ENCODE measurements at regions not wholly inside any gene's neighbourhood (a gene's known extent, or its start where the extent isn't known, plus 50 kb on each side); places are given as distances from the start of the nearest gene placed in this dataset.

DNA sequence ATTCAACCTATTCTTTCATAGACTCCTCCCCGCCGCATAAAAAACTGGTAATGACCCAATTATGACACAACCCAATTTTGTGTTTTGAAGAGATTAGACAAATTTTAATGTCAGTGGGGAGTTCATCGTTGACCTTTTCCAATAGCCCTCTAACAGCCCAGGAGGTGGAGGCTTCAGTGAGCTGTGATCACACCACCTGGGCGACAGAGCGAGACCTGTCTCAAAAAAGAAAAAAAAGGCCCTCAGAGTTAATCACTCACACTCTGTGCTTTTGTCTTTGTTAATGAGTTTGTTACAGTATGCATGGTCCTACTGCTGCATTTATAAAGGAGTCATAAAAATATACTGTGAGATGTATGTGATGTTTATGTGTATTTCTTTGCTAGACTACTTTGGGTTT, 510.6 kb downstream of the CPS1 start:
- no peak for DNase-seq (ENCODE audit: low spot score)

DNA sequence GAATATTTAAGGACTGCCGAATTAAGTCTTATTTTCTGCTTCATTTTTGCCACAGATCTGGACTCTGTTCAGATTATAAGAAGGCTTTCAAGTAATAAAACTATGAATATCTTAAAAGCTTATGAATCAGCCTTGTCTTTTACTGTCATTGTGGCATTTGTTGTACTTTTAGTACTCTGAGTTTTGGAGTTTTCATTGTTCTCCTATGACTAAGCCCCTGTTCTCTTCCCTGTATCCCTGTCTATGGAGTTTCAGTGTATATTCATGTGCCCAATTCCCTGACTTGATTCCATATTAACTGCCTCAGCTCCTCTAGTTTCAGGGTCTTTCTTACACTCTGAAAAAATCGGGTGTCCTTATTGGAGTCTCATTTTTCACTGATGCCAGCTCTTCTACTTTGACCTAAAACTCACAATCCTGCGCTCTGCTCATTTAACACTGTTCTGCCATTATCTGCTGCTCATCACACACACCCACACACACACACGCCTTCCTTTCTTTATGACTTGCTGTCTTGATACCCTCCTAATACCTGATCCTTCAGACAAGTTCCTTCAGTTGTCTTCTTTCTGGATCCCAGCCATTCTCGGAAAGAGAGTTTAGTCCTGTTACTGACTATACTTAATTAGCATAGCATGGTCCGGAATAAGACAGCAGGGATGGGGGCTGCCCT, 511.8 kb downstream of the CPS1 start:
- DNase-seq (ENCODE audit: low spot score), result no peak

DNA sequence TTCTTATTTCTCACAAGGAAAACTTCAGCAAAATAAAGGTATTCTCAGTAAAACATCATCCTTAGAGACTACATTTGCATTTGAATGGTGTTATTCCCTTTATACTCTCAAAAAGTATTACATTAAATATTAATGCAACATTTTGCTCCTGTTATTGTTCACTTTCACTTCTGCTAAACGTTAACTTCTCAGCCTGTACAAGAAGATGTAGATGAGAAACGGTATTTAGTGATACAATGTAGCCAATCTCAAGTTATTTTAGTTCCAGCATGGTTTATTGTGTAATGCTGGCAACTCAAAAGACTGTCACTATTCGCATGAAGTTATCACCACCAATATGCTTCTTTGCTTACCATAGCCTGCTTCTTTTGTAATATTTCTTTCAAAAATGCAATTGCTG, 514.1 kb downstream of the CPS1 start:
- no peak for DNase-seq (ENCODE audit: low spot score)

DNA sequence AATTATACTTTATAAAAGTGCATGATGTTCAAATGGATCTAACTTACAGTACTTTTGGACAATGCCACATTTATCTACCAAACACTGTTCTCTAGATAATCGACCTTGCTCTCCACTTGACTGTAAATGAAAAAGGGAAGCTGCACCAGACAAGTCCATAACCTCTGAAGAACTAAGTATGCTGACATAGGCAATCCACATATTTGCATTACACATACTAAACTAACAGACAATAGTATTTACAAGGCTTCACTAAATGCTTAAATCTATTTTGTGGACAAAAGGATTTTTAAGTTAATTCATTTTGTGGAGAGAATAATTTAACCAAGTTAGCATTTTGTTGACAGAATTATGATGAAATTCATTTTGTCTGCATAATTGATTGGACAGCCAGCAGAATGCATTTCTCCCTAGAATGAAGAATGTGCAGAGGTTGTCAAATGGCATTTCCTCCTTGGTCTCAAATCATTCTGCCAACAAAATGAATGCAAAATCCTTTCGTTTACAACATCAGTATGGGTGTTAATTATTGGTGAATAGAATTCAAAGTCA, 520.9 kb downstream of the CPS1 start:
- no peak for DNase-seq (ENCODE audit: low spot score)

DNA sequence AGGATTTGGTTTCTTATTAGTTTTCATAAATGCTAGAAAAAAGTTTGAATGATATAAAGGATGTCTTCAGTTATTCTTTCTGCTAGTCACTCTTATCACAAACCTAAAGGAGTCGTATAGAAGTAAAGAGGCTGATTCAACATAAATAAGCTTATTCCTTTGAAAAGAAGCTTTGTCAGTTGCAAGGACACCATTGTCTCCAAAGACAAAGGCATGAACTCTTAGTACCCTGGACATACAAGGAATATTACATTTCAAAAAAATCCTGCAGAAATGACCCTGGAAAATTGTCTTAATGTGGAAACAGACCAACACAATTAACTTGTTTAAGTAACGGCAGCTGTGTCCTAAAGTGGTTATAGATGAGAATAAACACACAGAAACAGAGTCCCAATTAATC, 528.0 kb downstream of the CPS1 start:
- DNase-seq (ENCODE audit: low spot score), result no peak

DNA sequence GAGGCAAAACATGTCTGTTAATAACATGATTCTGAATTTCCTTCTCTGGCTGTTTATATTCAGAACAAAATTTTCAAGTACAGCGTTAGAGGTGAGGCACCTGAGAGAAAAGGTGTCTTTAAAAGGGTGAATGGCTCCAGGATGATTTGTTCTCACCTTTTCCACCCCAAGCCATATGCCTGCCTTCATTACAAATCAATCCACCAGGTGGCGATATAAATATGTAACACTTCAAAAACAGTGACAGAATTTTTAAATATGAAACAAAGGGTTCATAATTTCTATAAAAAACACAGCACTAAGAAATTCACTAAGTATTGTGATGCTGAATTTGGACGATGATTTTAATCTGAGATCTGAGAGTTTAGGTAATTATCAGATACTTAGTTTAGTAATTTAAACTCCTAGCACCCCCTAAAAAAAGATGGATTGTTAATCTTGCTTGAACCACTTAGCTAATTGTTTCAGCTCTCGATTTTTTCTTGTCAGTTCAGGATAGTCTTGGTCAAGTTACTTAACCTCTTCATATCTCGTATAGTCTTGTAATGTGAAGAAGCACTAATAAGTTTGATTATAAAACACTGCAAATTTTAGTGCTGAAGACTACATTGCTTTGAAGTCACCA, 528.8 kb downstream of the CPS1 start:
- peak; percentile 33 for DNase-seq (ENCODE audit: low spot score)

DNA sequence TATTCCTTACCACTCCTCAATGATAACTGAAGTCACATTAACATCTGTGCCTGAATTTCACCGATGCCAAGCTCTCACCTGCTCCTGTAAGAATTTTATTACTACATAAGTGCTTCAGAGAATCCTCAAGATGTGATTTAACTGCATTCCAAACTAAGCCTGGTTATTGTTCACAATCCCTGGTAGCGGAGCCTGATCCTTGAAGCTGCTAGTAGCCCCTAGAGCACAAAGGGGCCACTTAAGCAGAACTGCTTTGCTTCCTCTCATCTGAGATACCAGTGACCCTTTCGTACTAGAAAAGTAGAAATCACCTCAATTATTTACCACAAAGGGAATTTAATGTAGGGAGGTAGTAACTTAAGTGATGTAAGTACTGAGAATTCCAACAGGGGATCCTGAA, 529.6 kb downstream of the CPS1 start:
- DNase-seq (ENCODE audit: low spot score), result no peak

DNA sequence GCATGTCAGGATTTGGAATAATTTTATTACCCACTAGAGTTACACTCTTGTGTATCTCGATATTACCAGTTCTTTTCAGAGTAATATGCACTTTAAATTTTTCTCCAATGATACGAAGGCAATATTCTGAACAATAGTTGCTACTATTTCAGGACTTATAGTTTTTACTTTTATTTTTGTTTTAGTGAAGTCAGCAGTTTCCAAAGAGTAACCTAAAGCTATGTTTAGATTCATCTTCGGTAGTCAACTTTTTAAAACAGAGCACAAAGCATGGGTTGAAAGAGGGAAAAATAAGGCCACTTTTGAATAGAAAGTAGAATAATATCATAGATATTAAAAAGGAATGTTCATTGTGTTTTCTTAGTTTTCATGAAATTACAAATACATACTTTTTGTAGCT, 532.7 kb downstream of the CPS1 start:
- no peak for DNase-seq (ENCODE audit: low spot score)

DNA sequence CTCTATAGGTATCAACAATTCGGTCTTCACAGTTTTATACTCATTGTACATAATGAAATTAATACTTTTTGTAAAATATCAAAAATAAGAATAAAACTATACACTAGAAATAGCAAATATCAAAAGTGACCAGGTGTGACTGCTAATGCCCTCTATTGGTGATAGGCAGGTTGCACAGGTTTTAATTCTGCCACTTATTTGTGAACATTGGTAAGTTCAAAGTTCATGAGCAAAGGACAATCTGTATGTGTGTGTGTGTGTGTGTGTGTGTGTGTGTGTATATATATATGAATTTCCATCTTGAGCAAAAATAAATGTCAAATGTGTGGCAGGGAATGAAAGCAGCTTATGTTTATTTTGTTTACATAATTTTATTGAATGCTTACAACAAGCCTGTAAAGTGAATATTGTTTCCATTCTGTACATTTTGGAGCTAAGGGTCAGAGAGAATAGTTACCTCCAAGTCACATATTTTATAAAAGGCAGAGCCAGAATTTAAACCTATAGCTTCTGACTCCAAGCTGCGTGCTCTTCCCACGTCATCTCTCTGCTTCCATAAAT, 537.4 kb downstream of the CPS1 start:
- no peak for DNase-seq (ENCODE audit: low spot score)

DNA sequence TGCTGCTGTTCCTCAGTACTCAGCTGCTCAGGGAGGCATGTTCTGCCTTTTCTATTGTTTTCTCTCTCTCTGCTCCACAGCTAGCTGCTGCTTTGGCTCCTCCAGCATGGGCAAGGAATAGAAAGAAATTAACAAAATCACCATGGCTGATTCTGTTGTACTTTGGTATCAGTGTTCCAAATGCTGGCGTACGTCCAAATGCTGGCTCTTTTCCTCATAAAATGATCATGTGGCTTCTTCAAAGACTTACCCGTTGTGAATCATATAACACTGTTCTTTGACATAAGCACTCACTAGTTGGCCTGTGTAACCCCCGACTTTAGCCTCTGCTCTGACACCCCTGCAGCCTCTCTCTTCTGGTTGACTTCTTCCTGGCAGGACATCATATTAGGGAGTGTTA, 547.6 kb downstream of the CPS1 start:
- DNase-seq (ENCODE audit: low spot score), result no peak

DNA sequence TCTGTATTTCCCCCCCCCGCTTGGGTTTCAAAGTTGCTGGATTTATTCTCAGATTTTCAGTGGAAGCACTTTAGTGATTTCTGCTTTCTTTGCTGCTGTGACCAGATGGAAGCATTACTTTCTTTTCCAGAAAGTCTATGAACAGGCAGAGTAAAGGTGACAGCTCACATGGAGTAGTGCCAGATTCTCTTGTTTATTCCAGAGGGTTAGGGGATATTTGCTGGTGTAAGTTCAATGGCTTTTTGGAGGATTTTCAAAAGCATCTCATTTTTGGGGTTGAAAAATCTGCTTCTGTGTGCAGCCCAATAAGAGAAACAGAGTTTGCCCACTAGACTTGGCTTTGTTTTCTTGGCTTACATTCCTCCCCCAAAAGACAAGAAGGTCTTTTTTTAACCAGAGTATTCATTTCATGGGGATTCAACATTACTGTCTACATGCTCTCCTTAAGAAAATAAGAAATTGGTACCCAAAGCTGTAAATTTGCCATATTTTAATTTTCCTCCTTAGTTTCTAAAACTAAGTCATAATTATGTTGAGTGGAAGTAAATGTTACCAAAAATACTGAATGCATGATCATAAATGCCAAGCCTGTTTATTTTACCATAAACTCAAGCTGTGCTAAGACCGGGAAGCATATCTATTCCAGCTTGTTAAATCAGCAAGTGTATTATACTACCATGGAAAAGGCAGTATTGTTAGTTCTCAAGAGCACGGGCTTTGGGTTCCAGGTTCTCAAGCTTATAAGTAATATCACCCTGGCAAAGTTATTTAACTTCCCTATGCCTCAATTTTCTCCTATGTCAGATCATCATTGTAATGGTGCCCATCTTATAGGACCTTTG, 557.2 kb downstream of the CPS1 start:
- no peak for DNase-seq (ENCODE audit: low spot score)

DNA sequence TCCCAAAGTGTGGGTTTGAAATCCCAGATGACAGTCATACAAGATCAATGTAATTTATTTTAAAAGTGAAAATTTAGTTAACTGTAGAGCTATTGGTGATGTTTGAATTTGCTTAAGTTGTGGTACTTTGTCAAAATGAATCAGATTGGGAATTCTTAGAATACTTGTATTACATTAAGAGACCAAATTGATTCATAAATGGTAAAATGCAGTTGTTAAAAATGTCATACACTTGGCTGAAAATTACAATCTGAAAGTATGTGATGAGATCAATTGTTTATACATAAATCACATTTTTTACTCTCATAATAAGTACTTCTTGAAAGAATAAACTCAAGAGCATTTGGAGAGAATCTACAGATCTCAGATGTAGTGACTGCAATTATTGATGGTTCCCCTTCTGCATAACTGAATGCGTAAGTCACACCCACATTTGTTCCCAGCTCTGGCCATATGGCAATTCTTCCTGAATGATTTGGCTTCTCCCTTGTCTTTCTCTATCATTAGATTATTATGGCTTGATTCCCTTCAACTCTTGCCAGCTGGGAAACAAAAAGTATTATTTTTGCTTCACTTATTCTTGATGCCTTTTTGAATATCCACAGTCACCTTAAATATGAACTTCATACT, 558.5 kb downstream of the CPS1 start:
- no peak for DNase-seq (ENCODE audit: low spot score)

DNA sequence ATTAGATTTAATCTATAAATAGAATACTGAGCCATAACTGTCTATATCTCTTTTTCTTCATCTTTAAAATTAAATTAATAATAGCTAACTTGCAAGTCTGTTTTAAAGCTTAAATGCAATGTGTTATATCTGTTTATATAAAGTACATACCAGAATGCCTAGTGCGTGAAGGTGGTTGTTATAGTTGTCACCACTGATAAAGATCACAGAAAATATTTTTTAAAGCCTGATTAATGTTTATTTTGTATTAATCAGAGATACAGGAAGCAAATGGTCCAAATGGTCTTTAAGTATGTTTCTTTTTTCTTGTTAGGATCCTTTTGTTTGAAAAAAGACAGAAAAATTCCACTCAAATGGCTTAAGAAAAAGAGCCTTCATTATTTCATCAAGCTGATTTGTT, 560.6 kb downstream of the CPS1 start:
- no peak for DNase-seq (ENCODE audit: low spot score)

DNA sequence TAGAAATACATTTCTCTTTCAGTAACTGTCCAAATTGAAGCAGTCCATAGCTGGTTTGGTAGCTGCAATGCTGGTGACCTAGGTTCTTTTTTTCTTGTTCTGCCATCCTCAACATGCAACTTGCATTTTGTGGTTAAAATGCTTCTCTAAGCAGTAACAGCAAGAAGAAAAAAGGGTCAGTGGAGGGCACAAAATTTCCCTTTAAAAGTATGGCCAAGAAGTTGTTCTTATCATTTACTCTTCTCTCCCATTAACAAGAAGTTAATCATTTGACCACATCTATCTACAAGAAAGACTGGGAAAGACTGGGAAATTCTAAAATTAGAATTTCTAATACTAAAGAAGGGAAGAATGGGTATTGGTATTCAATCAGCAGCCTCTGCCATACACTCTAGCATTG, 569.9 kb downstream of the CPS1 start:
- no peak for DNase-seq (ENCODE audit: low spot score)

DNA sequence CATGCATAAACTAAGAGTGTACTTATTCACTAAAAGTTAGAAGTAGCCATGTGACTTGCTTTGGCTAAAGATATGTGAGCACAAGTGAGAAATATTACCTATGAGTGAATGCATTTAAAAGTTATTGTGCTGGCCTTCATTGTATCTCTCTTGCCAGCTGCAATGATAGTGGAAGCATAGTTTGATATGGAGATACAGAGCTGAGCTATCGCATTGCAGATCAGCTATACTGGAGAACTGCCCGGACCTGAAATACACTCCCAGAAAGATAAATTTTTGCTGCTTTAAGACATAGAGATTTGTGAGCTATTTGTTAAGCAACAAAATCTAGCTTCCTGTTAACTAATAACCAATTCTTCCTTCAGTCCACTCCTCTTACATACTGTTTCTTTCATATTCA, 571.1 kb downstream of the CPS1 start:
- DNase-seq (ENCODE audit: low spot score), result no peak

DNA sequence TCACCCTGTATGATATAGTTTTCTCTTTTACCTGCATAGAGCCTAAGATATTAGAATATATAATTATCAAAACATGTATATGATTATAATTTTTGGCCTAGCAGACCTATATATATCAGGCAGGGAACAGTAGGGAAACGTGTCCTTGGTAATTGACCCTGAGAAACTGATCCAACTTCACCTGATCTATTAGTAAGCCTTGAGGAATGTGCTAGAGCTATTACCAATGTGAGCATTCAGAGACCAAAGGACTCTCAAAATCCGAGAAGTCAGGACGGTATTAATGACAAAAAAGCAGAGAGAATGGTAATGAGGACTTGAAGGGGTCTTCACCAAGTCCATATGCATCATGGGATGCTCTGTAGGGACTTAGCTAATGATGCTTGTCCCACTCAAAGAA, 571.9 kb downstream of the CPS1 start:
- no peak for DNase-seq (ENCODE audit: low spot score)

DNA sequence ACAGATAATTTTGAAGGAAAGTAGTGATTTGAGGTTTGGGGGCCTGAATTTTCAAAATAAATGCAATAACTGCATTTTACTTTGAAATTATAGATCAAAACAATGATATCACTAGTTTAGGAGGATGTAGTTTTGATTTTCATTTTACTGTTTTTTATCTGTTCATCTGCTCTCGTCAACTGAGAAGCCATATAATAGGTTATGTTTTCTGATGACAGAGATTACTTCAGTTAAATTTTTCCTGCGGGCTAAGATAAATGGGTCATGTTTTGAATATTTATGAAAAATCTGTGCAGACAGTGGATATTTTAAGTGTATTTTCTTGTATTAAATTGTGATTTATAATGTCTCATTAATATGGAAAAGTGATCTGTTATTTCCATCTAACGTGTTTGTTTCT, 573.4 kb downstream of the CPS1 start:
- DNase-seq (ENCODE audit: low spot score), result no peak

DNA sequence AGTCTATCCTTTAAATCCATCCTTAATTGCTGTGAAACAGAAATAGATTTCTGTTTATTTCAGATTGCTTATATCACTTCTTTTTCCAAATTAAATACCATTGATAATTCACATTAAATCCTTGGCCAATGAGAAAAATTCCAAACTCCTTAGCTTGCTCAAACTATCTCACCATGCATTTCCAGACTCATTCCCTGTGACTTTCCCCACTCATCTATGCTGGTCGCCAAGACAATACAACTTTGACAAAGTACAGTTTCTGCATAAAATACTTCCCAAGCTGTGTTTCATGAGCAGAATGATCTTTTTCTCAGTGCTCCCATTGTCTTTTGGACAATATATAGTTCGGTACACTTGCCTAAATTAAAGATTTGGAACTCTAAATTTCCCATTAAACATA, 575.6 kb downstream of the CPS1 start:
- no peak for DNase-seq (ENCODE audit: low spot score)

DNA sequence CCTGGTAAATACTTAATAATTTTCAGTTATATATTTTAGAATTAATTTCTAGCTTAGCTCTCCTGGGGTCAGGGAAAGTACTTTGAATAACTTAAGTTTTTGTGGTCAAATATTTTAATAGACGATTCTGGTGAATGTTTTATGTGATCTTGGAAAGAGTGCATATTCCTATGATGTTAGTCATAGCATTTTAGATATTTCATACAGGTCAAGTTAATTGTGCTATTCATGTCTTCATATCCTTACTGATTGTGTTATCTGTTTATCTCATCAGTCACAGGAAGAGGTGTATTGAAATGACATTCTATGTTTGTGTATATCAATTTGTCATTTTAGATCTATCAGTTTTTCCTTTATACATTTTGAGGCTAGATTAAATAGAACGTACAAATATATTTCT, 576.2 kb downstream of the CPS1 start:
- no peak for DNase-seq (ENCODE audit: low spot score)

DNA sequence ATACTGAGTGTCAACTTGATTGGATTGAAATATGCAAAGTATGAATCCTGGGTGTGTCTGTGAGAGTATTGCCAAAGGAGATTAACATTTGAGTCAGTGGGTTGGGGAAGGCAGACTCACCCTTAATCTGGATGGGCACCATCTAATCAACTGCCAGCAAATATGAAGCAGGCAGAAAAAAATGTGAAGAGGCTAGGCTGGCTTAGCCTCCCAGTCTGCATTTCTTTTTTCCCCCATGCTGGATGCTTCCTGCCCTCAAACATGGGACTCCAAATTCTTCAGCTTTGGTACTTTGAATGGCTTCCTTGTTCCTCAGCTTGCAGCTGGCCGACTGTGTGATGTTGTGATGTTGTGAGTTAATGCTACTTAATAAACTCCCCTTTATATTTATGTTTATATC, 577.4 kb downstream of the CPS1 start:
- DNase-seq (ENCODE audit: low spot score), result no peak

DNA sequence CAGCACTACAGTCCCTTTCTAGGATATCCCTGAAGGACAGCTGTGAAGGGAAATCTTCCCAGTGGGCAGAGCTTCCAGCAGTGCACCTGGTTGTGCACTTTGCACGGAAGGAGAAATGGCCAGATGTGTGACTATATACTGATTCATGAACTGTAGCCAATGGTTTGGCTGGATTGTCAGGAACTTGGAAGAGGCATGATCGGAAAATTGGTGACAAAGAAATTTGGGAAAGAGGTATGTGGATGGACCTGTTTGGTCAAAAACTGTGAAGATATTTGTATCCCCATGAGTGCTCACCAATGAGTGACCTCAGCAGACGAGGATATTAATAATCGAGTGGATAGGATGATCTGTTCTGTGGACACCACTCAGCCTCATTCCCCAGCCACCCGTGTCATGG, 582.2 kb downstream of the CPS1 start:
- no peak for DNase-seq (ENCODE audit: low spot score)

DNA sequence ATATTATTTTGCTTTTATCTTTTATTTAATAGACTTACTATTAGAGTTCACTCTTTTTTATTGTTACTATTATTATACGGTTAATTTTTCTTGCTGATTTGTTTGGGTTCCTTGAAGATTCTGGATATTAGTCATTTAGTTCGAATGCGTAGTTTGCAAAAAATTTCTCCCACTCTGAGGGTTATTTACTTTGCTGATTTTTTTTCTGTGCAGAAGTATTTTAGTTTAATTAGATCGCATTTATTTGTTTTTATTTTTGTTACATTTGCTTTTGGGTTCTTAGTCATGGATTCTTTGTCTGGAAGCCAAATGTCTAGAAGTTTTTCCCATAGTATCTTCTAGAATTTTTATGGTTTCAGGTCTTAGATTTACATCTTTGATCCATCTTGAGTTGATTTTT, 585.2 kb downstream of the CPS1 start:
- DNase-seq (ENCODE audit: low spot score), result no peak

Data from D341Med (cell line).